A549 (cell line): ENCODE measurements at regions not wholly inside any gene's neighbourhood (a gene's known extent, or its start where the extent isn't known, plus 50 kb on each side); places are given as distances from the start of the nearest gene placed in this dataset.

Experiments
- ATAC-seq, 2 experiments: fragments of 200-7000 bp in 1 of 2; fragments of >200 bp in 1 of 2; cut with Nextera tagmentation in 1 of 2; cut with Tn5 transposase in 1 of 2; 3 replicates each; pipeline versions ENCODE4 v1.8.0 to v1.9.1; 2018 to 2020; ENCODE audit warnings: mild to moderate bottlenecking in 1 of 2, moderate library complexity in 1 of 2
- CTCF ChIA-PET: fragments of 300-600 bp; sonication (Branson Sonifier 250); formaldehyde crosslinking; extraction: SDS; loops from one replicate; lab custom pipeline; 2021; ENCODE audit warnings: antibody characterized with exemption, inconsistent platforms; lab: Yijun Ruan, JAX
- POLR2A ChIA-PET: fragments of 350-600 bp; formaldehyde crosslinking; extraction: SDS; loops from one replicate; lab custom pipeline; 2021; ENCODE audit warnings: antibody characterized with exemption, inconsistent platforms; lab: Yijun Ruan, JAX
- DNase-seq, 2 experiments: peaks; one replicate each; pipeline versions ENCODE4 v3.0.0 to v3.0.0-alpha.2; 2011 to 2016; ENCODE audit warnings: low read depth in 1 of 2, low spot score in 1 of 2
- FAIRE-seq: peaks from 2 replicates; lab custom pipeline; 2011; peaks lifted over from hg19 to GRCh38; lab: Jason Lieb, UNC
- H3K27ac ChIP-seq, 2 experiments: fragments of >200 bp; sonication (Bioruptor Twin); formaldehyde crosslinking; 3 replicates each; pipeline ENCODE4 v1.5.1; 2016 to 2017
- H3K4me1 ChIP-seq: fragments of >200 bp; sonication (Bioruptor Twin); formaldehyde crosslinking; 3 replicates; pipeline ENCODE4 v1.6.1; 2016
- H3K4me2 ChIP-seq: fragments of >200 bp; sonication (Bioruptor Twin); formaldehyde crosslinking; 3 replicates; pipeline ENCODE4 v1.6.1; 2016
- H3K4me3 ChIP-seq: fragments of >200 bp; sonication (Bioruptor Twin); formaldehyde crosslinking; 3 replicates; pipeline ENCODE4 v1.5.1; 2016
- H3K9me3 ChIP-seq: fragments of >200 bp; sonication (Bioruptor Twin); formaldehyde crosslinking; 3 replicates; pipeline ENCODE4 v1.6.1; 2016
- BHLHE40 ChIP-seq: IDR thresholded peaks from 2 replicates; pipeline ENCODE4 v1.6.1; 2012; ENCODE audit warnings: low read depth, low read length, inconsistent platforms
- CBX2 ChIP-seq: fragments of 200-600 bp; sonication (generic); IDR thresholded peaks from 2 replicates; pipeline ENCODE4 v1.6.1; 2016; ENCODE audit warnings: low read depth, mild to moderate bottlenecking, borderline replicate concordance
- CHD2 ChIP-seq: fragments of 150-350 bp; IDR thresholded peaks from 2 replicates; pipeline ENCODE4 v1.6.1; 2014; ENCODE audit warnings: low read length; ENCODE audit not compliant: partially characterized antibody
- CHD4 ChIP-seq: fragments of 200-600 bp; sonication (generic); IDR thresholded peaks from 2 replicates; pipeline ENCODE4 v1.6.1; 2016; ENCODE audit warnings: antibody characterized with exemption, mild to moderate bottlenecking, borderline replicate concordance
- GATA3 ChIP-seq: IDR thresholded peaks from 2 replicates; pipeline ENCODE4 v1.6.1; 2012; ENCODE audit warnings: borderline replicate concordance
- HEYL ChIP-seq: fragments of 250-450 bp; sonication (Bioruptor Pico); IDR thresholded peaks from 2 replicates; pipeline ENCODE4 v1.8.0; 2021; ENCODE audit warnings: mild to moderate bottlenecking, moderate library complexity
- HOXA7 ChIP-seq: fragments of 250-450 bp; sonication (Bioruptor Pico); IDR thresholded peaks from 2 replicates; pipeline ENCODE4 v1.5.0; 2020; ENCODE audit warnings: mild to moderate bottlenecking, moderate library complexity
- HOXB13 ChIP-seq: fragments of 250-450 bp; sonication (Bioruptor Pico); IDR thresholded peaks from 2 replicates; pipeline ENCODE4 v1.5.0; 2020; ENCODE audit warnings: low read depth, mild to moderate bottlenecking, moderate library complexity
- KDM1A ChIP-seq: fragments of 200-600 bp; sonication (generic); IDR thresholded peaks from 2 replicates; pipeline ENCODE4 v1.6.1; 2016; ENCODE audit warnings: low read depth, mild to moderate bottlenecking
- MAZ ChIP-seq: fragments of 150-350 bp; IDR thresholded peaks from 2 replicates; pipeline ENCODE4 v1.6.1; 2014; ENCODE audit warnings: antibody characterized with exemption, low read depth, low read length, borderline replicate concordance
- NFE2L2 ChIP-seq: fragments of 150-350 bp; conservative IDR thresholded peaks from 2 replicates; pipeline ENCODE4 v1.6.1; 2014; ENCODE audit warnings: low read length
- NR3C1 ChIP-seq: fragments of >200 bp; sonication (Bioruptor Twin); formaldehyde crosslinking; IDR thresholded peaks from 3 replicates; pipeline ENCODE4 v1.6.1; 2017
- RCOR1 ChIP-seq: fragments of 150-350 bp; IDR thresholded peaks from 2 replicates; pipeline ENCODE4 v1.6.1; 2014; ENCODE audit warnings: antibody characterized with exemption, low read length, low read depth
- RNF2 ChIP-seq: fragments of 200-600 bp; sonication (generic); IDR thresholded peaks from 2 replicates; pipeline ENCODE4 v1.6.1; 2016; ENCODE audit warnings: low read depth, mild to moderate bottlenecking, antibody characterized with exemption, moderate library complexity, borderline replicate concordance
- TFCP2L1 ChIP-seq: fragments of 250-450 bp; sonication (Bioruptor Pico); IDR thresholded peaks from 2 replicates; pipeline ENCODE4 v1.5.0; 2021; ENCODE audit warnings: mild to moderate bottlenecking
- ZSCAN20 ChIP-seq: fragments of 250-450 bp; sonication (Bioruptor Pico); IDR thresholded peaks from 2 replicates; pipeline ENCODE4 v1.8.0; 2022; ENCODE audit warnings: mild to moderate bottlenecking, moderate library complexity
- WGBS: methylation state at CpG from one replicate; pipeline ENCODE4 v1.1.6; 2017; ENCODE audit errors: missing lambda C conversion rate; 5-methylcytosine and 5-hydroxymethylcytosine counted together
- TF ChIP-seq, protein P1 (sequence below): fragments of 450-650 bp; IDR thresholded peaks from 2 replicates; pipeline ENCODE4 v1.6.1; 2014; ENCODE audit warnings: antibody characterized with exemption
- TF ChIP-seq, protein P2 (sequence below): fragments of >200 bp; sonication (Bioruptor Twin); formaldehyde crosslinking; IDR thresholded peaks from 2 replicates; pipeline ENCODE4 v1.6.1; 2016
- TF ChIP-seq, protein P3 (sequence below): fragments of >200 bp; sonication (Bioruptor Twin); formaldehyde crosslinking; IDR thresholded peaks from 3 replicates; pipeline ENCODE4 v1.5.1; 2016

DNA sequence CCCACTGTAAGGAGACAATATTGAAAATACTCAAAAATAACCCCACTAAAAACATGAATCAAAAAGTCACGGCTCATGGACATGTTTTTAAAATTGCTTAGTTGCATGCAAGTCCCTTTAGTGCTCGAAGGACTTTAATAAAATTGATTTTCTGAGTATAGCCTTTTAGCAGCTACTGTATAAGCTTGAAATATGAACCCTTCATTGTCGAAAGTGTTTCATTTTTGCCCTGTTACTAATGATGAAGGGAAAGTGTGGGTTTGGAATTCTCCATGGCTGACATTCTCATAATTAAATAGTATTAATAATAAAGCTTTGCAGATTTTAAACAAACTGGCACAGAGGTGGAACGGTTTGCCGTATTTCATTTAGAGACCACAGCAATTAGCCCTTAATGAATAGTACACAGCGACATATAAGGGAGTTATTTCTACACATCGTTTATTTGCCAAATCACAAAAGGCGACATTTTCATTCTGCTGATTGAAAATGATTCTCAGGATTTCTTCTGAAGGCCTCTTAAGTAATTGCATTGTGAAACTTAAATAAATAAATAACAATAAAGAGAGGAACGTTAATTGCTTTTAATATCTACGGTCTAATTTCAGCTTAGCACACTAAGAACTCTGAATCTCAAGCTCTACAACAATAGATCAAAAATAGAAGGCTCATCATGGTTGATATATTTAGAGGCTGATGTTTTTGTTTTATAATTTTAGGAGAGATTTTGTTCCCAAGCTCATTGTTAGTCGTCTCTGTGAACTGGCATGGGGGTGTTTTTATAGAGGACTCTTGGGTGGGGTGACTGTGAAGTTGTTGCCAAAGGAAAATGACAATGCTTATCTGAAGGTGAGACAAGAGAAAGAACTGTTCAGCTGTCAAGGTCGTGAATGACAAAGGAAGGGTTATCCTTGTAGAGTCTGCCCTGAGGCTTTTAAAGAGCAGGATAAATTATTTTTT lies 60.6 kb downstream of the IRX6 start (continued):
- TF ChIP-seq, protein P1, sequence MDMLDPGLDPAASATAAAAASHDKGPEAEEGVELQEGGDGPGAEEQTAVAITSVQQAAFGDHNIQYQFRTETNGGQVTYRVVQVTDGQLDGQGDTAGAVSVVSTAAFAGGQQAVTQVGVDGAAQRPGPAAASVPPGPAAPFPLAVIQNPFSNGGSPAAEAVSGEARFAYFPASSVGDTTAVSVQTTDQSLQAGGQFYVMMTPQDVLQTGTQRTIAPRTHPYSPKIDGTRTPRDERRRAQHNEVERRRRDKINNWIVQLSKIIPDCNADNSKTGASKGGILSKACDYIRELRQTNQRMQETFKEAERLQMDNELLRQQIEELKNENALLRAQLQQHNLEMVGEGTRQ = no peak
- TF ChIP-seq CHD4 (no peak), NR3C1 (no peak), HOXA7 (CRISPR knock-in tag) (no peak), RNF2 (no peak), ZSCAN20 (CRISPR knock-in tag) (no peak)

DNA sequence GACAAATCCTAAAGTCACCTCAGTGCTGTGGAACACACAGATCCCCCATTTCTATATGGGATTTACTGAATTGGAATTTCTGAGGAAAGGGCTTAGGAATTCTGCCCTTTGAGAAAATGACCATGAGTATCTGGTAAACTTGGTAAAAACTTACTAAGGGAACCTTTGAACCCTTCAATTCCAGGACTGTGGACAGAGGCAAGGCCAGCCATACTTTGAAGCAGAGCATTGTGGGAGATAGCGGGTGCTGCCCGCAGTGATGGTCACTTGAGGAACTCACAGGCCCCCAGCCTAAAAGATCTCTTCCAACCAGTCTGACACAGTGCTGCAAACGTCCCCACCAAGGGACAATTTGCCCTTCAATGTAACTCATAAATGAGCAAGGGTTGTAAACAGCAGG lies 61.4 kb downstream of the IRX6 start:
- no peak for ATAC-seq
- ChIA-PET CTCF (no interaction called here), POLR2A (no interaction called here)
- Histone ChIP-seq H3K27ac (no peak overlapping the region), H3K4me3 (no peak overlapping the region), H3K4me1 (no peaks in the 10 kb centered on the region), H3K4me2 (no peak overlapping the region), H3K9me3 (no peaks in the 10 kb centered on the region)
- TF ChIP-seq TFCP2L1 (CRISPR knock-in tag) (no peak), HOXB13 (CRISPR knock-in tag) (no peak), GATA3 (no peak), RNF2 (no peak), NFE2L2 (no peak), KDM1A (no peak), HEYL (no peak)
- TF ChIP-seq, protein P2, sequence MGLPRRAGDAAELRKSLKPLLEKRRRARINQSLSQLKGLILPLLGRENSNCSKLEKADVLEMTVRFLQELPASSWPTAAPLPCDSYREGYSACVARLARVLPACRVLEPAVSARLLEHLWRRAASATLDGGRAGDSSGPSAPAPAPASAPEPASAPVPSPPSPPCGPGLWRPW = no peak
- TF ChIP-seq, protein P3, sequence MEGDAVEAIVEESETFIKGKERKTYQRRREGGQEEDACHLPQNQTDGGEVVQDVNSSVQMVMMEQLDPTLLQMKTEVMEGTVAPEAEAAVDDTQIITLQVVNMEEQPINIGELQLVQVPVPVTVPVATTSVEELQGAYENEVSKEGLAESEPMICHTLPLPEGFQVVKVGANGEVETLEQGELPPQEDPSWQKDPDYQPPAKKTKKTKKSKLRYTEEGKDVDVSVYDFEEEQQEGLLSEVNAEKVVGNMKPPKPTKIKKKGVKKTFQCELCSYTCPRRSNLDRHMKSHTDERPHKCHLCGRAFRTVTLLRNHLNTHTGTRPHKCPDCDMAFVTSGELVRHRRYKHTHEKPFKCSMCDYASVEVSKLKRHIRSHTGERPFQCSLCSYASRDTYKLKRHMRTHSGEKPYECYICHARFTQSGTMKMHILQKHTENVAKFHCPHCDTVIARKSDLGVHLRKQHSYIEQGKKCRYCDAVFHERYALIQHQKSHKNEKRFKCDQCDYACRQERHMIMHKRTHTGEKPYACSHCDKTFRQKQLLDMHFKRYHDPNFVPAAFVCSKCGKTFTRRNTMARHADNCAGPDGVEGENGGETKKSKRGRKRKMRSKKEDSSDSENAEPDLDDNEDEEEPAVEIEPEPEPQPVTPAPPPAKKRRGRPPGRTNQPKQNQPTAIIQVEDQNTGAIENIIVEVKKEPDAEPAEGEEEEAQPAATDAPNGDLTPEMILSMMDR = no peak
- DNase-seq = no peak
- no peak for FAIRE-seq
- WGBS = 32% methylated on average over 3 of the region's 3 CpGs

DNA sequence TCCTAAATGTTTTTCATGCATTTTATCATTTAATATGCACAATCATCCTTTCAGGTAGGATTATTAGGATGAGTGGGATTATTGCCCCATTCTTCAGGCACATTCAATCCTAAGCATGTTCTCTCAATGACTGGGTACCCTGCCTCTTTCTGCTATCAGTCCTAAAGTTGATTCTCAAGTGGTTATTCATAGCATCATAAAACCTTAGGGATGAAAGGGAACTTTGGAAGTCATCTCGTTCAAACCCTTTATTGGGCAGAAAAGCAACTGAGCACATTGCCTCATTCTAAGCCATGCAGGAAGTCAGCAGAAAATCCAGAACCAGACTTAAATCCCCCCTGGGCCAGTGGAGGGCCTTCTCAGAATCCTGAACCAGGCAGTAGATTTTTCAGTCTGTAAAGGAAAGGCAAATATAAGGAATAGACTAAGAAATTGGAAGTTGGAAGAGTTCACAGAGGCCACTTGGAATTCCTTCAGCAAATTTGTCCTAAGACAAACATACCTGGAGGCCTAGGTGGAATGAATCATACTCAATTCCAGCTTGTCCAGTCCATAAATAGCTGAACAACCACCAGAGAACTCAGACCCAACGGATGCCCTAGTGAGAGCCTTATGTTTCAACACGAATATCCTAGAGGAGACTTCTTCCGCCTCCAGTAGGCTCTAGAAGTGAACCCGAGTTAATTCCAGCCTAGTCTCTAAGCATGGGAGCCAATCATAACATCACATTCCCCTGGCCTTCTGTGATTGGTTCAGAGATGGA lies 62.7 kb downstream of the IRX6 start:
- no peak for TF ChIP-seq RNF2
- POLR2A ChIA-PET = no interaction called here
- CTCF ChIA-PET = no interaction called here
- WGBS = 14% methylated on average over 5 of the region's 5 CpGs
- H3K4me2 ChIP-seq = no peak overlapping the region
- no peak for FAIRE-seq
- no peak overlapping the region for H3K27ac ChIP-seq
- no peaks in the 10 kb centered on the region for H3K4me1 ChIP-seq
- H3K9me3 ChIP-seq = no peaks in the 10 kb centered on the region
- no peak for DNase-seq
- no peak overlapping the region for H3K4me3 ChIP-seq
- no peak for ATAC-seq

DNA sequence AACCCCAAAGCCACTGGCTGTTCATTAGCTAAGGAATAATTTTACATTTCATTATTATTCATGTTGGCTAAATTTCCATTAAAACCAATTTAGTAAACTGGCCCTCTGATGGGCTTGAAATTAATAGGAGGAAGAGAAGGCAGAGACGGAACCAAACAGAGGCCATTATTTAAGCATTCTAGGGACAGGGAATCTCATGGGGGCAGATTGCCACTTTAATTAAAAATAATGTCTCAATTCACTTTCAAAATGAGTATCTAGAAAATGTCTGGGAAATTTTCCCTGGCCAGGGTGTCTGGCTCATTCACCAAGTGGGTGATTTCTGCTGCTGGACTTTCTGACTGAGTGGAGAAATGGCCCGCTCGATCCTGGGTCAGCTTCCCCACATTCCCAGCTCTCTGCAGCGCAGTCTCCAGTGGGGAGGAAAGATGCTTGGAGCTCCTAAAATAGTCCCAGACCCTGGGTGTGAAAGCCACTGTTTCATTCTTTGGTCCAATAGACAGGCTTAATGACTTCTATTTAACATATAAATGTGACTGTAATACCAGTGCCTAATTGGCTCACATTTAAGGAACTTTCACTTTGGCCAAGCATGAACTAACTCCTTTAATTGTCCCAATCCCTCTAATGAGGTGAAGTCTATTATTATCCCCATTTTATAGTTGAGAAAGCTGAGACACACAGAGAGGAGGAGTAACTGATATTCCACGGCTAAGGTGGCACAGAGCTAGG lies 64.3 kb downstream of the IRX6 start:
- ATAC-seq (no peak), DNase-seq (no peak), FAIRE-seq (no peak)
- TF ChIP-seq RCOR1 (no peak), NR3C1 (no peak), MAZ (no peak), TFCP2L1 (CRISPR knock-in tag) (no peak), CHD2 (no peak), CBX2 (no peak), BHLHE40 (no peak), HOXB13 (CRISPR knock-in tag) (no peak)
- H3K9me3 ChIP-seq = no peaks in the 10 kb centered on the region
- H3K4me2 ChIP-seq = no peak overlapping the region
- ChIA-PET POLR2A (no interaction called here), CTCF (no interaction called here)
- H3K4me1 ChIP-seq = no peaks in the 10 kb centered on the region
- no peak overlapping the region for H3K4me3 ChIP-seq
- 62% methylated on average over 5 of the region's 5 CpGs for WGBS
- no peak overlapping the region for H3K27ac ChIP-seq
